NCI-H146 (cell line): ENCODE measurements at regions not wholly inside any gene's neighbourhood (a gene's known extent, or its start where the extent isn't known, plus 50 kb on each side); places are given as distances from the start of the nearest gene placed in this dataset.

ENCODE experiments used
- DNase-seq: peaks from one replicate; lab custom pipeline; 2025; lab: John Stamatoyannopoulos, UW

DNA sequence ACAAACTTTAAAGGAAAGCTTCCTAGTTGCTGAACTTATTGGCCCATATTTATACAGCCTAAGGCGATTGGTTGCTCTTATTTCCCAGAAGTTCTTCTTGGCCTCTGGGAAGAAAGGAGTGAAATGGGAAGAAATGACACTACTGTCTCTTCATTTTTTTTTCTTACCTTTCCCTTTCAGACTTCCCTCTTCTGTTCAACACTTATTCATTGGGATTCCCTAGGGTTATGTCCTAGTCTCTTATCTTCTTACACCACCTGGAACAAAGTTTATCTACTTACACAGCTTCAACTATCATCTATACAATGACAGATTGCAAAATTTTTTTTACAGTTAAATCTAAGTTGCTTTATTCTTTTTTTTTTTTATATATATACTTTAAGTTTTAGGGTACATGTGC, 68.0 kb downstream of the SNX12 start:
- no peak for DNase-seq

DNA sequence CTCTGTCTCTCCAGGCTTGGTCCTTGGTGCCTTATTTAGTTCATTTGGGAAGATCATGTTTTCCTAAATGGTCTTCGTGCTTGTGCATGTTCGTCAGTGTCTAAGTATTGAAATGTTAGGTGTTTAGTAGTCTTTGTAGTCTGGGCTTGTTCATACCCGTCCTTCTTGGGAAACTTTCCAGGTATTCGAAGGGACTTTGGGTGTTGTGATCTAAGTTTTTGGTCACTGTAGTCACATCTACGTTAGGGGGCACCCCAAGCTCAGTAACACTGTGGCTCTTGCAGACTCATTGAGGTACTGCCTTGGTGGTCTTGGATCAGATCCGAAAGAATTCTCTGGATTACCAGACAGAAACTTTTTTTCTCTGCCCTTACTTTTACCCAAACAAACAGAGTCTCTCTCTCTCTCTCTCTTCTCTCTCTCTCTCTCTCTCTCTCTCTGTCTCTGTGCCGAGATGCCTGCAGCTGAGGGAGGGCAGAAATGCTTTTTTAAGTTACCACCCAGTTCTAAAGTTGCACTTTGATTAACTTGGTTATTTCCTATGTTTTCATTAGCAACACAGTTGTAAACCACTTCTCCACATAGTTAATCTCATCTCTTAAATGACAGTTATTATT, 67.6 kb upstream of the SLC7A3 start:
- peak; percentile 6 for DNase-seq

DNA sequence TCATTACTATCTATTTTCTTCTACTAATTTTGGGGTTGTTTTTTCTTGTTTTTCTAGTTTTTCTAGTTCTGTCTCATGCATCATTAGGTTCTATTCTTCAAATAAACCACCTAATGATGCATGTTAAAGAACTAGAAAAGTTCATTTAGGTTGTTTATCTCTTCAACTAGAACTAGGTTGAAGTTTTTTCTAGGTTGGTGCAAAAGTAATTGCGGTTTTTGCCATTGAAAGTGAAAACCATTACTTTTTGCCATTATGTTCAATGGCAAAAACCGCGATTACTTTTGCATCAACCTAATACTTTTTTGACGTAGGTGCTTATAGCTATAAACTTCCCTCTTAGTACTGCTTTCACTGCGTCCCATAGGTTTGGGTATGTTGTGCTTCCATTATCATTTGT, 64.4 kb upstream of the SLC7A3 start:
- DNase-seq = no peak

DNA sequence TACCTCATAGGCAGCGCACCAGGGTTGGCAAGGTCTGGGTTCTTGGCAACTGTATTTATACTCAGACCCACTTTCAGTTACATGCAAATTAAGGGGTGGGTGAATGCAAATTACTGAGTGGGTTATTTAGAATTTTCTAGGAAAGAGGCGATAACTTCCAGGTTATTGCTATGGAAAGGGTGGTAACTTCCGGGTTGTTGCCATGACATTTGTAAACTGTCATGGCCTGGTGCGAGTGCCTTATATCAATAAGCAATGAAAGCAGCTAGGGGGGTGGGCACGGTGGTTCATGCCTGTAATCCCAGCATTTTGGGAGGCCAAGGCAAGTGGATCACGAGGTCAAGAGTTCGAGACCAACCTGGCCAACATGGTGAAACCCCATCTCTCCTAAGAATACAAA, 57.5 kb upstream of the SLC7A3 start:
- no peak for DNase-seq
